GM23338 (cell line): ENCODE measurements at regions not wholly inside any gene's neighbourhood (a gene's known extent, or its start where the extent isn't known, plus 50 kb on each side); places are given as distances from the start of the nearest gene placed in this dataset.

ENCODE experiments used
- ATAC-seq: fragments of 200-7000 bp; cut with Tn5 transposase; 3 replicates; pipeline ENCODE4 v1.9.1; 2020
- DNase-seq: peaks from one replicate; pipeline ENCODE4 v3.0.0-alpha.2; 2015; ENCODE audit warnings: low spot score
- H2AFZ ChIP-seq: fragments of 200-600 bp; sonication (generic); 2 replicates; pipeline ENCODE4 v1.8.0; 2016; ENCODE audit warnings: antibody characterized with exemption, mild to moderate bottlenecking, moderate library complexity
- H3F3A ChIP-seq: fragments of 200-600 bp; sonication (generic); replicated peaks from 2 replicates; pipeline ENCODE4 v1.8.0; 2017; ENCODE audit warnings: antibody characterized with exemption, mixed run types, low read depth
- H3K27ac ChIP-seq: fragments of 200-600 bp; sonication (generic); 2 replicates; pipeline ENCODE4 v1.6.1; 2016; ENCODE audit warnings: low read depth
- H3K27me3 ChIP-seq: fragments of 200-600 bp; sonication (generic); 2 replicates; pipeline ENCODE4 v1.8.0; 2016; ENCODE audit warnings: mild to moderate bottlenecking, mixed run types, moderate library complexity; ENCODE audit not compliant: insufficient read depth
- H3K36me3 ChIP-seq: fragments of 200-600 bp; sonication (generic); 2 replicates; pipeline ENCODE4 v1.8.0; 2016; ENCODE audit warnings: mild to moderate bottlenecking; ENCODE audit not compliant: insufficient read depth
- H3K4me1 ChIP-seq: fragments of 200-600 bp; sonication (generic); 2 replicates; pipeline ENCODE4 v1.8.0; 2016; ENCODE audit warnings: mild to moderate bottlenecking, moderate library complexity; ENCODE audit not compliant: insufficient read depth
- H3K4me2 ChIP-seq: fragments of 200-600 bp; sonication (generic); 2 replicates; pipeline ENCODE4 v1.7.1; 2017; ENCODE audit warnings: mixed run types
- H3K4me3 ChIP-seq: fragments of 200-600 bp; sonication (generic); 2 replicates; pipeline ENCODE4 v1.6.1; 2016; ENCODE audit warnings: mixed run types
- H3K79me2 ChIP-seq: fragments of 200-600 bp; sonication (generic); replicated peaks from 2 replicates; pipeline ENCODE4 v1.8.0; 2017; ENCODE audit warnings: mild to moderate bottlenecking; ENCODE audit not compliant: insufficient read depth
- H3K9me2 ChIP-seq: fragments of 200-600 bp; sonication (generic); 2 replicates; pipeline ENCODE4 v1.8.0; 2017; ENCODE audit not compliant: insufficient read depth
- H4K20me1 ChIP-seq: fragments of 200-600 bp; sonication (generic); replicated peaks from 2 replicates; pipeline ENCODE4 v1.8.0; 2017; ENCODE audit warnings: mild to moderate bottlenecking; ENCODE audit not compliant: insufficient read depth
- H3K27ac Mint-ChIP-seq: 2 replicates; pipeline ENCODE4 v1.8.0; 2020; ENCODE audit warnings: inconsistent platforms, mild to moderate bottlenecking, moderate library complexity, mixed read lengths
- H3K27me3 Mint-ChIP-seq: 3 replicates; pipeline ENCODE4 v1.8.0; 2022; ENCODE audit warnings: low read depth, mild to moderate bottlenecking, moderate library complexity, mixed read lengths, inconsistent platforms; ENCODE audit not compliant: insufficient read depth, poor library complexity
- H3K36me3 Mint-ChIP-seq: 3 replicates; pipeline ENCODE4 v1.8.0; 2021; ENCODE audit warnings: low read depth, mild to moderate bottlenecking, inconsistent platforms, moderate library complexity, mixed read lengths
- H3K4me1 Mint-ChIP-seq: 3 replicates; pipeline ENCODE4 v1.8.0; 2020; ENCODE audit warnings: mild to moderate bottlenecking, inconsistent platforms, mixed read lengths
- H3K4me3 Mint-ChIP-seq: 3 replicates; pipeline ENCODE4 v1.8.0; 2021; ENCODE audit warnings: moderate library complexity, mild to moderate bottlenecking, inconsistent platforms, mixed read lengths
- H3K9me3 Mint-ChIP-seq: 3 replicates; pipeline ENCODE4 v1.8.0; 2020; ENCODE audit warnings: moderate library complexity, mild to moderate bottlenecking, inconsistent platforms, mixed read lengths
- EZH2 ChIP-seq: fragments of 200-600 bp; sonication (generic); IDR thresholded peaks from one replicate; pipeline ENCODE4 v1.8.0; 2017; ENCODE audit warnings: antibody characterized with exemption, mild to moderate bottlenecking, low read depth; ENCODE audit not compliant: unreplicated experiment
- EZH2phosphoT487 ChIP-seq: fragments of 200-600 bp; sonication (generic); IDR thresholded peaks from one replicate; pipeline ENCODE4 v1.8.1; 2018; ENCODE audit warnings: antibody characterized with exemption; ENCODE audit not compliant: unreplicated experiment
- POLR2AphosphoS5 ChIP-seq: IDR thresholded peaks from 2 replicates; pipeline ENCODE4 v1.6.1; 2016; ENCODE audit warnings: antibody characterized with exemption, low read depth
- STAT1 ChIP-seq: IDR thresholded peaks from one replicate; pipeline ENCODE4 v1.6.1; 2016; ENCODE audit warnings: antibody characterized with exemption; ENCODE audit not compliant: unreplicated experiment
- ZNF114 ChIP-seq: fragments of 250-450 bp; sonication (Bioruptor Pico); IDR thresholded peaks from 2 replicates; pipeline ENCODE4 v1.5.0; 2020; ENCODE audit warnings: mild to moderate bottlenecking, moderate library complexity
- TF ChIP-seq, protein P1 (sequence below): IDR thresholded peaks from 2 replicates; pipeline ENCODE4 v1.6.1; 2016; ENCODE audit warnings: antibody characterized with exemption
- TF ChIP-seq, protein P2 (sequence below), 2 experiments: fragments of 200-600 bp in 1 of 2; sonication (generic) in 1 of 2; conservative IDR thresholded peaks; 2 replicates each; pipeline versions ENCODE4 v1.5.1 to v1.6.1; 2016 to 2017; ENCODE audit warnings: antibody characterized with exemption in 2 of 2, low read depth in 2 of 2, mild to moderate bottlenecking in 2 of 2, moderate library complexity in 1 of 2
- TF ChIP-seq, protein P3 (sequence below): IDR thresholded peaks from one replicate; pipeline ENCODE4 v1.6.1; 2018; ENCODE audit warnings: antibody characterized with exemption; ENCODE audit not compliant: unreplicated experiment
- TF ChIP-seq, protein P4 (sequence below): fragments of 250-450 bp; sonication (Bioruptor Pico); IDR thresholded peaks from 2 replicates; pipeline ENCODE4 v1.5.0; 2020; ENCODE audit warnings: mild to moderate bottlenecking, moderate library complexity

DNA sequence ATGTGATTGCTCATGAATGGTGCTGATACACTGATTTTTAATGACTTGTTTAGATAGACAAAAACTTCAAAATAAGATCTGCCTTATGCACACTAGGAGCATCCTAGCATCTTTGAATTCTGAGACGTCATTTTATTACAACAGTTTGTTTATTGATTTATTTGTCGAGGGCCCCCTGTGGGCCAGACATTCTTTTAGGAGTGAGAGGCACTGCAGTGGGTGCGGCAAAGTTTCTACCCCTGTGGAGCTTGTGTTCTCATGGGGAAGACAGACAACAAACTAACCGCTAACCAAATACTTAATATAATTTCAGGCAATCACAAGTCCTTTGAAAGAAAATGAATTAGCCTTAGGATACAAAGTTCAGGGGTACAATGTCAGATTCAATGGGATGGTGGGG, 363.1 kb downstream of the RPS24 start:
- Histone ChIP-seq H3K27me3 (no peaks in the 10 kb centered on the region), H3K4me3 (no peak overlapping the region), H3K36me3 (no peaks in the 10 kb centered on the region), H3K9me2 (no peaks in the 10 kb centered on the region), H3K79me2 (no peaks in the 10 kb centered on the region), H3K4me1 (peaks cover 5% of the 10 kb centered on the region; the same call in 1 of the 2 replicates), H3K4me2 (no peak overlapping the region), H2AFZ (no peak overlapping the region), H3F3A (no peaks in the 10 kb centered on the region), H4K20me1 (no peaks in the 10 kb centered on the region), H3K27ac (no peak overlapping the region)
- Mint-ChIP-seq H3K27ac (peak overlapping the region; percentile 44; the same call in 1 of the 2 replicates), H3K9me3 (no peaks in the 10 kb centered on the region), H3K4me3 (no peak overlapping the region), H3K27me3 (peaks cover 12% of the 10 kb centered on the region), H3K4me1 (peaks cover 14% of the 10 kb centered on the region), H3K36me3 (no peaks in the 10 kb centered on the region)
- TF ChIP-seq EZH2 (no peak), POLR2AphosphoS5 (no peak), STAT1 (no peak), ZNF114 (CRISPR knock-in tag) (no peak), EZH2phosphoT487 (no peak)
- TF ChIP-seq, protein P1, sequence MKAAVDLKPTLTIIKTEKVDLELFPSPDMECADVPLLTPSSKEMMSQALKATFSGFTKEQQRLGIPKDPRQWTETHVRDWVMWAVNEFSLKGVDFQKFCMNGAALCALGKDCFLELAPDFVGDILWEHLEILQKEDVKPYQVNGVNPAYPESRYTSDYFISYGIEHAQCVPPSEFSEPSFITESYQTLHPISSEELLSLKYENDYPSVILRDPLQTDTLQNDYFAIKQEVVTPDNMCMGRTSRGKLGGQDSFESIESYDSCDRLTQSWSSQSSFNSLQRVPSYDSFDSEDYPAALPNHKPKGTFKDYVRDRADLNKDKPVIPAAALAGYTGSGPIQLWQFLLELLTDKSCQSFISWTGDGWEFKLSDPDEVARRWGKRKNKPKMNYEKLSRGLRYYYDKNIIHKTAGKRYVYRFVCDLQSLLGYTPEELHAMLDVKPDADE = no peak
- TF ChIP-seq, protein P2, sequence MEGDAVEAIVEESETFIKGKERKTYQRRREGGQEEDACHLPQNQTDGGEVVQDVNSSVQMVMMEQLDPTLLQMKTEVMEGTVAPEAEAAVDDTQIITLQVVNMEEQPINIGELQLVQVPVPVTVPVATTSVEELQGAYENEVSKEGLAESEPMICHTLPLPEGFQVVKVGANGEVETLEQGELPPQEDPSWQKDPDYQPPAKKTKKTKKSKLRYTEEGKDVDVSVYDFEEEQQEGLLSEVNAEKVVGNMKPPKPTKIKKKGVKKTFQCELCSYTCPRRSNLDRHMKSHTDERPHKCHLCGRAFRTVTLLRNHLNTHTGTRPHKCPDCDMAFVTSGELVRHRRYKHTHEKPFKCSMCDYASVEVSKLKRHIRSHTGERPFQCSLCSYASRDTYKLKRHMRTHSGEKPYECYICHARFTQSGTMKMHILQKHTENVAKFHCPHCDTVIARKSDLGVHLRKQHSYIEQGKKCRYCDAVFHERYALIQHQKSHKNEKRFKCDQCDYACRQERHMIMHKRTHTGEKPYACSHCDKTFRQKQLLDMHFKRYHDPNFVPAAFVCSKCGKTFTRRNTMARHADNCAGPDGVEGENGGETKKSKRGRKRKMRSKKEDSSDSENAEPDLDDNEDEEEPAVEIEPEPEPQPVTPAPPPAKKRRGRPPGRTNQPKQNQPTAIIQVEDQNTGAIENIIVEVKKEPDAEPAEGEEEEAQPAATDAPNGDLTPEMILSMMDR (conservative IDR thresholded peaks at IDR 0.05; ENCODE audit: low read depth in 2 of 2) = no peak
- TF ChIP-seq, protein P3, sequence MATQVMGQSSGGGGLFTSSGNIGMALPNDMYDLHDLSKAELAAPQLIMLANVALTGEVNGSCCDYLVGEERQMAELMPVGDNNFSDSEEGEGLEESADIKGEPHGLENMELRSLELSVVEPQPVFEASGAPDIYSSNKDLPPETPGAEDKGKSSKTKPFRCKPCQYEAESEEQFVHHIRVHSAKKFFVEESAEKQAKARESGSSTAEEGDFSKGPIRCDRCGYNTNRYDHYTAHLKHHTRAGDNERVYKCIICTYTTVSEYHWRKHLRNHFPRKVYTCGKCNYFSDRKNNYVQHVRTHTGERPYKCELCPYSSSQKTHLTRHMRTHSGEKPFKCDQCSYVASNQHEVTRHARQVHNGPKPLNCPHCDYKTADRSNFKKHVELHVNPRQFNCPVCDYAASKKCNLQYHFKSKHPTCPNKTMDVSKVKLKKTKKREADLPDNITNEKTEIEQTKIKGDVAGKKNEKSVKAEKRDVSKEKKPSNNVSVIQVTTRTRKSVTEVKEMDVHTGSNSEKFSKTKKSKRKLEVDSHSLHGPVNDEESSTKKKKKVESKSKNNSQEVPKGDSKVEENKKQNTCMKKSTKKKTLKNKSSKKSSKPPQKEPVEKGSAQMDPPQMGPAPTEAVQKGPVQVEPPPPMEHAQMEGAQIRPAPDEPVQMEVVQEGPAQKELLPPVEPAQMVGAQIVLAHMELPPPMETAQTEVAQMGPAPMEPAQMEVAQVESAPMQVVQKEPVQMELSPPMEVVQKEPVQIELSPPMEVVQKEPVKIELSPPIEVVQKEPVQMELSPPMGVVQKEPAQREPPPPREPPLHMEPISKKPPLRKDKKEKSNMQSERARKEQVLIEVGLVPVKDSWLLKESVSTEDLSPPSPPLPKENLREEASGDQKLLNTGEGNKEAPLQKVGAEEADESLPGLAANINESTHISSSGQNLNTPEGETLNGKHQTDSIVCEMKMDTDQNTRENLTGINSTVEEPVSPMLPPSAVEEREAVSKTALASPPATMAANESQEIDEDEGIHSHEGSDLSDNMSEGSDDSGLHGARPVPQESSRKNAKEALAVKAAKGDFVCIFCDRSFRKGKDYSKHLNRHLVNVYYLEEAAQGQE = no peak
- TF ChIP-seq, protein P4, sequence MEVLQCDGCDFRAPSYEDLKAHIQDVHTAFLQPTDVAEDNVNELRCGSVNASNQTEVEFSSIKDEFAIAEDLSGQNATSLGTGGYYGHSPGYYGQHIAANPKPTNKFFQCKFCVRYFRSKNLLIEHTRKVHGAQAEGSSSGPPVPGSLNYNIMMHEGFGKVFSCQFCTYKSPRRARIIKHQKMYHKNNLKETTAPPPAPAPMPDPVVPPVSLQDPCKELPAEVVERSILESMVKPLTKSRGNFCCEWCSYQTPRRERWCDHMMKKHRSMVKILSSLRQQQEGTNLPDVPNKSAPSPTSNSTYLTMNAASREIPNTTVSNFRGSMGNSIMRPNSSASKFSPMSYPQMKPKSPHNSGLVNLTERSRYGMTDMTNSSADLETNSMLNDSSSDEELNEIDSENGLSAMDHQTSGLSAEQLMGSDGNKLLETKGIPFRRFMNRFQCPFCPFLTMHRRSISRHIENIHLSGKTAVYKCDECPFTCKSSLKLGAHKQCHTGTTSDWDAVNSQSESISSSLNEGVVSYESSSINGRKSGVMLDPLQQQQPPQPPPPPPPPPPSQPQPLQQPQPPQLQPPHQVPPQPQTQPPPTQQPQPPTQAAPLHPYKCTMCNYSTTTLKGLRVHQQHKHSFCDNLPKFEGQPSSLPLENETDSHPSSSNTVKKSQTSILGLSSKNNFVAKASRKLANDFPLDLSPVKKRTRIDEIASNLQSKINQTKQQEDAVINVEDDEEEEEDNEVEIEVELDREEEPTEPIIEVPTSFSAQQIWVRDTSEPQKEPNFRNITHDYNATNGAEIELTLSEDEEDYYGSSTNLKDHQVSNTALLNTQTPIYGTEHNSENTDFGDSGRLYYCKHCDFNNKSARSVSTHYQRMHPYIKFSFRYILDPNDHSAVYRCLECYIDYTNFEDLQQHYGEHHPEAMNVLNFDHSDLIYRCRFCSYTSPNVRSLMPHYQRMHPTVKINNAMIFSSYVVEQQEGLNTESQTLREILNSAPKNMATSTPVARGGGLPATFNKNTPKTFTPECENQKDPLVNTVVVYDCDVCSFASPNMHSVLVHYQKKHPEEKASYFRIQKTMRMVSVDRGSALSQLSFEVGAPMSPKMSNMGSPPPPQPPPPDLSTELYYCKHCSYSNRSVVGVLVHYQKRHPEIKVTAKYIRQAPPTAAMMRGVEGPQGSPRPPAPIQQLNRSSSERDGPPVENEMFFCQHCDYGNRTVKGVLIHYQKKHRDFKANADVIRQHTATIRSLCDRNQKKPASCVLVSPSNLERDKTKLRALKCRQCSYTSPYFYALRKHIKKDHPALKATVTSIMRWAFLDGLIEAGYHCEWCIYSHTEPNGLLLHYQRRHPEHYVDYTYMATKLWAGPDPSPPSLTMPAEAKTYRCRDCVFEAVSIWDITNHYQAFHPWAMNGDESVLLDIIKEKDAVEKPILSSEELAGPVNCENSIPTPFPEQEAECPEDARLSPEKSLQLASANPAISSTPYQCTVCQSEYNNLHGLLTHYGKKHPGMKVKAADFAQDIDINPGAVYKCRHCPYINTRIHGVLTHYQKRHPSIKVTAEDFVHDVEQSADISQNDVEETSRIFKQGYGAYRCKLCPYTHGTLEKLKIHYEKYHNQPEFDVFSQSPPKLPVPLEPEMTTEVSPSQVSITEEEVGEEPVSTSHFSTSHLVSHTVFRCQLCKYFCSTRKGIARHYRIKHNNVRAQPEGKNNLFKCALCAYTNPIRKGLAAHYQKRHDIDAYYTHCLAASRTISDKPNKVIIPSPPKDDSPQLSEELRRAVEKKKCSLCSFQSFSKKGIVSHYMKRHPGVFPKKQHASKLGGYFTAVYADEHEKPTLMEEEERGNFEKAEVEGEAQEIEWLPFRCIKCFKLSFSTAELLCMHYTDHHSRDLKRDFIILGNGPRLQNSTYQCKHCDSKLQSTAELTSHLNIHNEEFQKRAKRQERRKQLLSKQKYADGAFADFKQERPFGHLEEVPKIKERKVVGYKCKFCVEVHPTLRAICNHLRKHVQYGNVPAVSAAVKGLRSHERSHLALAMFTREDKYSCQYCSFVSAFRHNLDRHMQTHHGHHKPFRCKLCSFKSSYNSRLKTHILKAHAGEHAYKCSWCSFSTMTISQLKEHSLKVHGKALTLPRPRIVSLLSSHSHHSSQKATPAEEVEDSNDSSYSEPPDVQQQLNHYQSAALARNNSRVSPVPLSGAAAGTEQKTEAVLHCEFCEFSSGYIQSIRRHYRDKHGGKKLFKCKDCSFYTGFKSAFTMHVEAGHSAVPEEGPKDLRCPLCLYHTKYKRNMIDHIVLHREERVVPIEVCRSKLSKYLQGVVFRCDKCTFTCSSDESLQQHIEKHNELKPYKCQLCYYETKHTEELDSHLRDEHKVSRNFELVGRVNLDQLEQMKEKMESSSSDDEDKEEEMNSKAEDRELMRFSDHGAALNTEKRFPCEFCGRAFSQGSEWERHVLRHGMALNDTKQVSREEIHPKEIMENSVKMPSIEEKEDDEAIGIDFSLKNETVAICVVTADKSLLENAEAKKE (CRISPR knock-in tag) = no peak
- DNase-seq (no peak), ATAC-seq (no peak)
